GM12875 (cell line): ENCODE measurements at regions not wholly inside any gene's neighbourhood (a gene's known extent, or its start where the extent isn't known, plus 50 kb on each side); places are given as distances from the start of the nearest gene placed in this dataset.

ENCODE experiments used
- H3K4me3 ChIP-seq: one replicate; pipeline ENCODE4 v1.5.1; 2011; ENCODE audit warnings: low read depth, low read length, control low read depth
- TF ChIP-seq, protein P1 (sequence below): IDR thresholded peaks from 2 replicates; pipeline ENCODE4 v1.5.1; 2011; ENCODE audit warnings: low read depth, mild to moderate bottlenecking, control low read depth, inconsistent platforms, low read length, moderate library complexity, borderline replicate concordance; ENCODE audit not compliant: insufficient read depth

DNA sequence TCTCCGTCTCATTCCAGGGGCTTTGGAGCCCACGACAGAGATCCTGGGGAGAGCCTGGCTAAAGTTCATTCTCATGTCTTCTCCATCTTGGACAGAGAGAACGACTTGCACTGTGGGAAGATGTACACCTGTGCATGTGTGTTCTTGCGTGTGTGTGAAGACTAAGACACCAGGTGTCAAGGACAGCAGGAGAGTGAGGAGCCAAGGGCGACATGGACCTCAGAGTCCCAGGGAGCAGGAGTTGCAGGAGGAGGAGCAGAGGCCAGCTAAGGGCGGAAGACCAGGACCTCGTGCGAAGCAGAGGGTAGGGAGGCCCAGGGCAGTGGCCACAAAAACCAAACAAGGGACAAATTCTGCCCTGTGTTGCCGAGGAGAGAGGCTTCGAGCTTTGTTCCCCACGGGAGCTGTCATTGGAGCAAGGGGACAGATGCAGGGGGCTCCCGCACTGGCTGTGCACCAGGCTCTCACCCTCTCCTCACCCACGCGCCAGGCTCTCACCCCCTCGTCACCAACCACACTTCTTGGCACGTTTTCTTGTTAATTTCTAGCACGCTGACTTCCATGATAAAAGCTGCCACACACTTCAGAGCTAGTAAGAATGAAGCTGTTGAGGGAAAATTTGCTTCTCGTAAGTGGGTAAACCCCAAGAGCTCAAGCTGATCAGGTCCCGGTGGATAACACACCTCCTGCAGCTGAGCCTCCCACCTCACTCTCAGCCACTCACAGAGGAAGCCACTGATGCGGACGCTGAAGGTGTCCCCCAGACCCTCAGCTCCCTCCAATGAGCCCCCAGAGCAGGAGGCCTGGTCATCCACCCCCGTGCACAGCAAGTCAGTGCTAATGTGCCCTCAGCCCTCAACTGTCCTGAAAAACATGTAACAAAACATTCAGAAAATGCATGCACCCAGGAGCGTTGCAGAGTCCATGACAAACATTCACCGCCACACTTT, 62.6 kb downstream of the DLL1 start:
- TF ChIP-seq, protein P1, sequence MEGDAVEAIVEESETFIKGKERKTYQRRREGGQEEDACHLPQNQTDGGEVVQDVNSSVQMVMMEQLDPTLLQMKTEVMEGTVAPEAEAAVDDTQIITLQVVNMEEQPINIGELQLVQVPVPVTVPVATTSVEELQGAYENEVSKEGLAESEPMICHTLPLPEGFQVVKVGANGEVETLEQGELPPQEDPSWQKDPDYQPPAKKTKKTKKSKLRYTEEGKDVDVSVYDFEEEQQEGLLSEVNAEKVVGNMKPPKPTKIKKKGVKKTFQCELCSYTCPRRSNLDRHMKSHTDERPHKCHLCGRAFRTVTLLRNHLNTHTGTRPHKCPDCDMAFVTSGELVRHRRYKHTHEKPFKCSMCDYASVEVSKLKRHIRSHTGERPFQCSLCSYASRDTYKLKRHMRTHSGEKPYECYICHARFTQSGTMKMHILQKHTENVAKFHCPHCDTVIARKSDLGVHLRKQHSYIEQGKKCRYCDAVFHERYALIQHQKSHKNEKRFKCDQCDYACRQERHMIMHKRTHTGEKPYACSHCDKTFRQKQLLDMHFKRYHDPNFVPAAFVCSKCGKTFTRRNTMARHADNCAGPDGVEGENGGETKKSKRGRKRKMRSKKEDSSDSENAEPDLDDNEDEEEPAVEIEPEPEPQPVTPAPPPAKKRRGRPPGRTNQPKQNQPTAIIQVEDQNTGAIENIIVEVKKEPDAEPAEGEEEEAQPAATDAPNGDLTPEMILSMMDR, result no peak
- no peak overlapping the region for H3K4me3 ChIP-seq

DNA sequence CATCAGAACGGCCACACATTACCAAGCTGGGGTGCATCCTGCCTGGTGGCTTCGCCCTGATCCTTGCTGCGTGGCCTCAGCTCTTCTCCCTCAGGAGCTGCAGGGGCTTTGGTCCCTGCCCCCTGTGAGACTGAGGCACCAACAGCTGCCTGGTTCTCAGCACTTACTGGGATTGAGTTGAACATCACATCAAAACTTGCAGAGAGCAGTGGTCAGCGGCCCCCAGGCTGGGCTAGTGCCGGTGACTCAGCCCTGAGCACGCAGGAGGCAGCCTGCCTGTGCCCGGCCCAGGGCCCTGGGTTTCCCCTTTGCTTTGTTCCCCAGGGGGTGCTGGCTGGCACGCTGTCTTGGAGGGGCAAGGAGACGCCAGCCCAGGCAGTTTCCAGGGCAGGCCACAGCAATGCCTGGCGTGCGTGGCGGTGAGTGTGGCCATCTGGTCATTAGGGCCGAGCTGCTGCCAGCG, 63.3 kb downstream of the DLL1 start:
- TF ChIP-seq, protein P1, result no peak
- H3K4me3 ChIP-seq, result no peak overlapping the region

DNA sequence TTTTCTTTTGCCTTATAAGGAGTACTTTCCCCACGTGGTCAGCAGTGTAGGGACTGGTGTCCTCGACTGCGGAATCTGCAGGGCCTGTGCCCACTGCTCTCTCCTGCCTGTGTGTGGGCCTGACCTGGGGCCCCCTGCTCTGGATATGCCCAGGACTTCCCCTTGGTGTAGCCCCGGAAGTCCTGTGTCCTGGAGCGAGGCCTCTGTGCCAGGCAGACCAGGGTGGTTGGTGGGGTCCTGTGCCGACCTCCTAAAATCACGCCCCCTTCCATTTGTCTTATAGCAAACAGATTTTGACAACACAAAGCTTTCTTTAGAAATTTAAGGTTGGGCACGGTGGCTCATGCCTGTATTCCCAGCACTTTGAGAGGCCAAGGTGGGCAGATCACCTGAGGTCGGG, 64.2 kb downstream of the DLL1 start:
- TF ChIP-seq, protein P1, result no peak
- no peak overlapping the region for H3K4me3 ChIP-seq

DNA sequence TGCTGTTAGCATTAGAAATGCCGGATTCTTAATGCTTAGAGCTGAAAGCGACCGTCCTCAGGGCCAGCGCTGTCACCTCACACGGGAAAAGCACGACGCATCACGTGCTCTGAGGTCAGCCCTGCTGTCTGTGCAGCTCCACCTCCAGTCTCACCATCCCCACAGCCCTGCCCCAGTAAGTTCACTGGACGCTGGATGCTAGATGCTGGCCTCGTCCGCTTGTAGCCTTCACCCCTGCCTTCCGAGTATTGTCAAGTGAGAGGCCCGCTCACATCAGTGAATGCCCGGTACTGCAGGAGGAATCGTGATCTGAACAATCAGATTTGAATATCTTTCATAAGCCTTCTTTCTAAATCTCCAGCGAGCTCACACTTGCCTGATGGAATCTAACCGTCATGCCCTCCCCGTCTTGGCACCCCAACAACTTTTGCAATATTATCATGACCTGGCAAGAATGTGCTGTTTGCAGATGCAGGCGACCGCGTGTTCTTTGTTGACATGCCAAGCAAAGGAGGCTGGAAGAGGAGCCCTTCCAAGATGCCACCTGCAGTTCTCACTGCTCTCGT, 64.9 kb downstream of the DLL1 start:
- TF ChIP-seq, protein P1, result no peak
- H3K4me3 ChIP-seq, result no peak overlapping the region

DNA sequence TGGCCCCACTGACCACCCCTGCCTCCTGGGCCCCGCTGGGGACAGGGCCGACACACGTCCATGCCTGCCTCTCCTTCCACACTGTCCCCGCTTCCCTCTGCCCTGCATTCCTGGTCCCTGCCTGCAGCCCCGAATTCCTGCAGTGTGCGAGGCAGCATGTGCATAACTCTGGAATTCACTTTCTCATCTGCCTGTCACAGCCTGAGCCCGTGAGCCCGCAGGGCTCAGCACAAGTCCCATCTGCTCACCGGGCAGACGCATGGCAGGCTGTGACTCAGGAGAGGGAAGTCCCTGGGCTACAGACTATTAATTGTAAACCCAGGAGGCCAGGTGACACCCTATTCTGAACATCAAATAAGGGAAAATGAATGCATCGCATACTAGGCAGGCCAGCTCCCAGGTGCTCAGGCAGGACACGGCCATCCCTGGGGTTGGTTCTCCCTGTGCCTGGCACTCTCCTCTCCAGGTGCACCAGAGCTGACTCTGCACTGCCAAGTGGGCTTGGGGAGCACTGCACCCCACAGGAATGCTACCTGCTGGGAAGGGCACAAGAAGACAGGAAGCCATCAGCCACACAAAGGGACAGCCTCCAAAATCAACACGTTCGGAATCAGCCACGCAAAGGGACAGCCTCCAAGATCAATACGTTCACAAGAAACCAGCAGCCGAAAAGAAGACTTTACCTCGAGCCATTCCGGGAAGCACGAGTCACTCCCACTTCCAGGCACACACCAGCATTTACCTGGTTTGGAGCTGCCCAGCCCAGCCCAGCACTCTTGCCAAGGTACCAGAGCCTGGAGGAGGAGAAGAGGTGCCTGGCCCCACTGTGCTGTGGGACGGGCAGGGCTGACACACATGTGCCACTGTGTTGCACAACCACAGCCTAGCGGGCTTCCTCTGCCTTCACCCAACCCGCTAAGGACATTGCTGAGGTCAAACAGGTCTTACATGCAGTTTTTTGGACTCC, 65.9 kb downstream of the DLL1 start:
- TF ChIP-seq, protein P1, result no peak
- no peak overlapping the region for H3K4me3 ChIP-seq

DNA sequence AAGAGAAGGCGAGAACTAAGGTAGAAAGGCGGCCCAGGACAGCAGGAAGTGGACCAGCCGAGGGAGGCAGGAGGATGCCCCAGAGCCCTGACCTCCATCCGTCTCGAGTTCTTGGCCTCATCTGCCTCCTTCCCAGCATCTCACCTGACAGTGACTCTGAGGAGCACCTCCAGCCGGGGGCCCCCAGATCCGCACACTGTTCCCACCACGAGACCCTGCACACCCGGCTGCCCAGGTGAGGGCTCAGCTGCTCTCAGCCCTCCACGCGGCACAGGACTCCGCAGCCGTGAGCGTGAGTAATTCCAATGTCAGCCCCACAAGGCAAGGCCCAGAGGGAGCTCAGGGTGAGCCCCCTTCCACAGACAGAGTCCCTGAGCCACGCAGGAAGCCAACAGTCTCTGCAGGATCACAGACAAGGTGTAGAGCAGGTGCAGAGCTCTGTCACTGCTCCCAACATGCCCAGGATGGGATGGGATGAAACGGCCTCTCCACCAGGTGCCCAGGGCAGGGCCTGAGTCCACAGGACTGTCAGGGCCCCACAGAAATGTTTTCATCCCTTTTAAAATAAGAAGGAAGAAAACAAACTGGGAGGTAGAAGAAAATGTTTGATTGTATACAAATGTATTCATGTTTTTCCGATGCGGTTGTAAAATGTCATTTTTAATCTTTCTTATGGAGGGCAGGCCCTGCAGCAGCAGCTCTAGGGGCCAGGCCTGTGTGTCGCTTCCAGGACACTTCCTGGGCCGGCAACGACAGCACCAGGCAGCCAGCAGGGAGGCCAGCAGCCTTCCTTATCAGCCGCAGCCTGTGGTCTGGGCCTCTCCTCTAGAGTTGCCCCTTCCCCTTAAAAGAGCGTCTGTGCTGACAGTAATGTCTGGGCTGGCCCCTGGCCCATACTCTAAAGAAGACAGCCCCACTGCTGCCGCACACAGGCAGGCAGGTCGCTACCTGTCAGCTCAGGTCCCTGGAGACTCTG, 66.9 kb downstream of the DLL1 start:
- TF ChIP-seq, protein P1, result no peak
- no peak overlapping the region for H3K4me3 ChIP-seq
